GM23338 (cell line): ENCODE measurements at regions not wholly inside any gene's neighbourhood (a gene's known extent, or its start where the extent isn't known, plus 50 kb on each side); places are given as distances from the start of the nearest gene placed in this dataset.
A peak's percentile ranks its signal among the peaks of the same experiment; 100 is the strongest.

ENCODE experiments used
- ATAC-seq: fragments of 200-7000 bp; cut with Tn5 transposase; 3 replicates; pipeline ENCODE4 v1.9.1; 2020
- DNase-seq: peaks from one replicate; pipeline ENCODE4 v3.0.0-alpha.2; 2015; ENCODE audit warnings: low spot score
- H2AFZ ChIP-seq: fragments of 200-600 bp; sonication (generic); 2 replicates; pipeline ENCODE4 v1.8.0; 2016; ENCODE audit warnings: antibody characterized with exemption, mild to moderate bottlenecking, moderate library complexity
- H3F3A ChIP-seq: fragments of 200-600 bp; sonication (generic); replicated peaks from 2 replicates; pipeline ENCODE4 v1.8.0; 2017; ENCODE audit warnings: antibody characterized with exemption, mixed run types, low read depth
- H3K27ac ChIP-seq: fragments of 200-600 bp; sonication (generic); 2 replicates; pipeline ENCODE4 v1.6.1; 2016; ENCODE audit warnings: low read depth
- H3K27me3 ChIP-seq: fragments of 200-600 bp; sonication (generic); 2 replicates; pipeline ENCODE4 v1.8.0; 2016; ENCODE audit warnings: mild to moderate bottlenecking, mixed run types, moderate library complexity; ENCODE audit not compliant: insufficient read depth
- H3K36me3 ChIP-seq: fragments of 200-600 bp; sonication (generic); 2 replicates; pipeline ENCODE4 v1.8.0; 2016; ENCODE audit warnings: mild to moderate bottlenecking; ENCODE audit not compliant: insufficient read depth
- H3K4me1 ChIP-seq: fragments of 200-600 bp; sonication (generic); 2 replicates; pipeline ENCODE4 v1.8.0; 2016; ENCODE audit warnings: mild to moderate bottlenecking, moderate library complexity; ENCODE audit not compliant: insufficient read depth
- H3K4me2 ChIP-seq: fragments of 200-600 bp; sonication (generic); 2 replicates; pipeline ENCODE4 v1.7.1; 2017; ENCODE audit warnings: mixed run types
- H3K4me3 ChIP-seq: fragments of 200-600 bp; sonication (generic); 2 replicates; pipeline ENCODE4 v1.6.1; 2016; ENCODE audit warnings: mixed run types
- H3K79me2 ChIP-seq: fragments of 200-600 bp; sonication (generic); replicated peaks from 2 replicates; pipeline ENCODE4 v1.8.0; 2017; ENCODE audit warnings: mild to moderate bottlenecking; ENCODE audit not compliant: insufficient read depth
- H3K9me2 ChIP-seq: fragments of 200-600 bp; sonication (generic); 2 replicates; pipeline ENCODE4 v1.8.0; 2017; ENCODE audit not compliant: insufficient read depth
- H4K20me1 ChIP-seq: fragments of 200-600 bp; sonication (generic); replicated peaks from 2 replicates; pipeline ENCODE4 v1.8.0; 2017; ENCODE audit warnings: mild to moderate bottlenecking; ENCODE audit not compliant: insufficient read depth
- H3K27ac Mint-ChIP-seq: 2 replicates; pipeline ENCODE4 v1.8.0; 2020; ENCODE audit warnings: inconsistent platforms, mild to moderate bottlenecking, moderate library complexity, mixed read lengths
- H3K27me3 Mint-ChIP-seq: 3 replicates; pipeline ENCODE4 v1.8.0; 2022; ENCODE audit warnings: low read depth, mild to moderate bottlenecking, moderate library complexity, mixed read lengths, inconsistent platforms; ENCODE audit not compliant: insufficient read depth, poor library complexity
- H3K36me3 Mint-ChIP-seq: 3 replicates; pipeline ENCODE4 v1.8.0; 2021; ENCODE audit warnings: low read depth, mild to moderate bottlenecking, inconsistent platforms, moderate library complexity, mixed read lengths
- H3K4me1 Mint-ChIP-seq: 3 replicates; pipeline ENCODE4 v1.8.0; 2020; ENCODE audit warnings: mild to moderate bottlenecking, inconsistent platforms, mixed read lengths
- H3K4me3 Mint-ChIP-seq: 3 replicates; pipeline ENCODE4 v1.8.0; 2021; ENCODE audit warnings: moderate library complexity, mild to moderate bottlenecking, inconsistent platforms, mixed read lengths
- H3K9me3 Mint-ChIP-seq: 3 replicates; pipeline ENCODE4 v1.8.0; 2020; ENCODE audit warnings: moderate library complexity, mild to moderate bottlenecking, inconsistent platforms, mixed read lengths
- CREB1 ChIP-seq: fragments of 250-450 bp; sonication (Bioruptor Pico); IDR thresholded peaks from 2 replicates; pipeline ENCODE4 v1.5.0; 2020; ENCODE audit warnings: low read depth, mild to moderate bottlenecking, moderate library complexity
- EZH2 ChIP-seq: fragments of 200-600 bp; sonication (generic); IDR thresholded peaks from one replicate; pipeline ENCODE4 v1.8.0; 2017; ENCODE audit warnings: antibody characterized with exemption, mild to moderate bottlenecking, low read depth; ENCODE audit not compliant: unreplicated experiment
- EZH2phosphoT487 ChIP-seq: fragments of 200-600 bp; sonication (generic); IDR thresholded peaks from one replicate; pipeline ENCODE4 v1.8.1; 2018; ENCODE audit warnings: antibody characterized with exemption; ENCODE audit not compliant: unreplicated experiment
- JUNB ChIP-seq: IDR thresholded peaks from one replicate; pipeline ENCODE4 v1.6.1; 2016; ENCODE audit warnings: antibody characterized with exemption; ENCODE audit not compliant: unreplicated experiment
- NANOG ChIP-seq: IDR thresholded peaks from 2 replicates; pipeline ENCODE4 v1.6.1; 2016; ENCODE audit warnings: antibody characterized with exemption, borderline replicate concordance
- POLR2AphosphoS5 ChIP-seq: IDR thresholded peaks from 2 replicates; pipeline ENCODE4 v1.6.1; 2016; ENCODE audit warnings: antibody characterized with exemption, low read depth
- ZNF114 ChIP-seq: fragments of 250-450 bp; sonication (Bioruptor Pico); IDR thresholded peaks from 2 replicates; pipeline ENCODE4 v1.5.0; 2020; ENCODE audit warnings: mild to moderate bottlenecking, moderate library complexity
- ZNF331 ChIP-seq: fragments of 250-450 bp; sonication (Bioruptor Pico); IDR thresholded peaks from 2 replicates; pipeline ENCODE4 v1.5.0; 2020; ENCODE audit warnings: low read depth, mild to moderate bottlenecking, moderate library complexity
- TF ChIP-seq, protein P1 (sequence below): IDR thresholded peaks from one replicate; pipeline ENCODE4 v1.6.1; 2018; ENCODE audit warnings: antibody characterized with exemption; ENCODE audit not compliant: unreplicated experiment
- TF ChIP-seq, protein P2 (sequence below), 2 experiments: fragments of 200-600 bp in 1 of 2; sonication (generic) in 1 of 2; conservative IDR thresholded peaks; 2 replicates each; pipeline versions ENCODE4 v1.5.1 to v1.6.1; 2016 to 2017; ENCODE audit warnings: antibody characterized with exemption in 2 of 2, low read depth in 2 of 2, mild to moderate bottlenecking in 2 of 2, moderate library complexity in 1 of 2
- TF ChIP-seq, protein P3 (sequence below): IDR thresholded peaks from 2 replicates; pipeline ENCODE4 v1.6.1; 2016; ENCODE audit warnings: antibody characterized with exemption

DNA sequence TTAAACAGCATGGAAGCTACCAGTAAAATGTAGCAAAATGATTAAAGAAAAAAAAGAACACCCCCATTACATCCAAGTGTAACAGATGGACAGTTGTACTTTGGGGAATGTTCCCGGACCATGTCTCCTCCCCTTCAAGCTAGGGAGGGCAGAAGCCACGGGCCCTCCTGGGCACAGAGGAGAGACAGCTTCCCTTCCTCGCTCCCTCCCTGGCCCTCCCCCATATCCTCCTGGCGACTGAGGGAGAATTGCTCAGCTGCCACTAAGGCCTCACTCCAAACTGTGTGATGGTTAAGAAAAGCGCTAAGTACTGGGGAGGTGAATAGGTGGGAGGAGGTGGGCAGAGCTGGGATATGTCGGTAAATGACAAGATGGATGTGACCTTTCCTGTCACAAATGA is 358.0 kb downstream of the HRH4 start:
- ATAC-seq (peak; percentile 77), DNase-seq (peak; percentile 29)
- Histone ChIP-seq H3K27me3 (no peaks in the 10 kb centered on the region), H3K4me2 (peak overlapping the region; percentile 18), H3K27ac (no peak overlapping the region), H3K36me3 (no peaks in the 10 kb centered on the region), H4K20me1 (no peaks in the 10 kb centered on the region), H3K9me2 (peaks cover 3% of the 10 kb centered on the region), H3K4me3 (no peak overlapping the region), H3K4me1 (peaks cover 55% of the 10 kb centered on the region), H3K79me2 (no peaks in the 10 kb centered on the region), H3F3A (no peaks in the 10 kb centered on the region; the same call in 1 of the 2 replicates), H2AFZ (peak overlapping the region; percentile 61)
- no peak overlapping the region for H3K4me3 Mint-ChIP-seq
- H3K9me3 Mint-ChIP-seq, result no peaks in the 10 kb centered on the region; the same call in 2 of the 3 replicates
- H3K4me1 Mint-ChIP-seq, result peaks cover 46% of the 10 kb centered on the region
- 0 out of 3 replicates have a peak, but pooled peaks cover 3% of the 10 kb centered on the region for H3K36me3 Mint-ChIP-seq
- no peak overlapping the region for H3K27ac Mint-ChIP-seq
- TF ChIP-seq NANOG, result no peak
- TF ChIP-seq, protein P1, sequence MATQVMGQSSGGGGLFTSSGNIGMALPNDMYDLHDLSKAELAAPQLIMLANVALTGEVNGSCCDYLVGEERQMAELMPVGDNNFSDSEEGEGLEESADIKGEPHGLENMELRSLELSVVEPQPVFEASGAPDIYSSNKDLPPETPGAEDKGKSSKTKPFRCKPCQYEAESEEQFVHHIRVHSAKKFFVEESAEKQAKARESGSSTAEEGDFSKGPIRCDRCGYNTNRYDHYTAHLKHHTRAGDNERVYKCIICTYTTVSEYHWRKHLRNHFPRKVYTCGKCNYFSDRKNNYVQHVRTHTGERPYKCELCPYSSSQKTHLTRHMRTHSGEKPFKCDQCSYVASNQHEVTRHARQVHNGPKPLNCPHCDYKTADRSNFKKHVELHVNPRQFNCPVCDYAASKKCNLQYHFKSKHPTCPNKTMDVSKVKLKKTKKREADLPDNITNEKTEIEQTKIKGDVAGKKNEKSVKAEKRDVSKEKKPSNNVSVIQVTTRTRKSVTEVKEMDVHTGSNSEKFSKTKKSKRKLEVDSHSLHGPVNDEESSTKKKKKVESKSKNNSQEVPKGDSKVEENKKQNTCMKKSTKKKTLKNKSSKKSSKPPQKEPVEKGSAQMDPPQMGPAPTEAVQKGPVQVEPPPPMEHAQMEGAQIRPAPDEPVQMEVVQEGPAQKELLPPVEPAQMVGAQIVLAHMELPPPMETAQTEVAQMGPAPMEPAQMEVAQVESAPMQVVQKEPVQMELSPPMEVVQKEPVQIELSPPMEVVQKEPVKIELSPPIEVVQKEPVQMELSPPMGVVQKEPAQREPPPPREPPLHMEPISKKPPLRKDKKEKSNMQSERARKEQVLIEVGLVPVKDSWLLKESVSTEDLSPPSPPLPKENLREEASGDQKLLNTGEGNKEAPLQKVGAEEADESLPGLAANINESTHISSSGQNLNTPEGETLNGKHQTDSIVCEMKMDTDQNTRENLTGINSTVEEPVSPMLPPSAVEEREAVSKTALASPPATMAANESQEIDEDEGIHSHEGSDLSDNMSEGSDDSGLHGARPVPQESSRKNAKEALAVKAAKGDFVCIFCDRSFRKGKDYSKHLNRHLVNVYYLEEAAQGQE, result no peak
- peaks cover 6% of the 10 kb centered on the region for H3K27me3 Mint-ChIP-seq

DNA sequence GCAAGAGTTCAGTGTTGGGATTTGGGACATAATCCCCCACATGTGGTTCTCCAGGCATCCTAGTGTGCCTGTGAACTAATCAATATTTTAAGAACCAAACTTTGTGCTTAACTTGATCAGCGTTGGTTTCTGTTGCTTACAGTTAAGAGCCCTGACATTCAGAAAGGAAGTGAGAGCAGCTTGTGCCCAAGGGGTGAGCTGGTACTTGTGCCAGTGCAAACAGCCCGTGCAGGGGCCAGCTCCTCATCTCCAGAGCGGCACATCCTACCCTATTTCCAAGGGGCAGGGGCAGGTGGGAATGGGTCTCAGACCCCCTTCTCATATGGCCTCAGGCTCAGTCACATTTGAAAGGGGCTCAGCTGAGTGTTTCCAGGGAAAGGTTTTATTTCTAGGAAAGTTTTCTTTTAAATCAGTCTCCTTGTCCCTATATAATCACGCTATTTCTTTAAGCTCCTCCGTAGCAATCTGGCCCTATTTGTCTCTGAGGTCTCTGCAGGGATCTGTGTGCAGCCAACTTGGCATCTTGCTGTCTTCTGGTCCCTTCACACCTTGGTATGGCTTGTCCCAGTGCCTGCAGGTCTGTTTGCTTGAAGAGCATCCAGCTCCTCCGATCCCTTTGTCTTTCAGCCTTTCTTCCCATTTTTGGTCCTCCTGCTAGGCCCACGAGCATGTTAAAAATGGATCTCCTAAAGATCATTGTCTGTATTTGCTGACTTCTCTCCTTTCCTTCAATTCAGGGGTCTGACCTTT is 358.9 kb downstream of the HRH4 start:
- no peaks in the 10 kb centered on the region; the same call in 1 of the 2 replicates for H3K9me2 ChIP-seq
- H2AFZ ChIP-seq, result peak overlapping the region; percentile 61; the same call in 1 of the 2 replicates
- Mint-ChIP-seq H3K27me3 (peaks cover 6% of the 10 kb centered on the region), H3K27ac (no peak overlapping the region), H3K4me3 (no peak overlapping the region), H3K9me3 (no peaks in the 10 kb centered on the region), H3K36me3 (0 out of 3 replicates have a peak, but pooled peaks cover under 1% of the 10 kb centered on the region), H3K4me1 (peaks cover 43% of the 10 kb centered on the region)
- no peak for ATAC-seq
- H3F3A ChIP-seq, result no peaks in the 10 kb centered on the region; the same call in 1 of the 2 replicates
- peaks cover 50% of the 10 kb centered on the region for H3K4me1 ChIP-seq
- TF ChIP-seq JUNB (no peak), NANOG (no peak), ZNF331 (CRISPR knock-in tag) (no peak), ZNF114 (CRISPR knock-in tag) (no peak), CREB1 (no peak), EZH2 (no peak), POLR2AphosphoS5 (no peak), EZH2phosphoT487 (no peak)
- TF ChIP-seq, protein P1, result no peak
- TF ChIP-seq, protein P2, sequence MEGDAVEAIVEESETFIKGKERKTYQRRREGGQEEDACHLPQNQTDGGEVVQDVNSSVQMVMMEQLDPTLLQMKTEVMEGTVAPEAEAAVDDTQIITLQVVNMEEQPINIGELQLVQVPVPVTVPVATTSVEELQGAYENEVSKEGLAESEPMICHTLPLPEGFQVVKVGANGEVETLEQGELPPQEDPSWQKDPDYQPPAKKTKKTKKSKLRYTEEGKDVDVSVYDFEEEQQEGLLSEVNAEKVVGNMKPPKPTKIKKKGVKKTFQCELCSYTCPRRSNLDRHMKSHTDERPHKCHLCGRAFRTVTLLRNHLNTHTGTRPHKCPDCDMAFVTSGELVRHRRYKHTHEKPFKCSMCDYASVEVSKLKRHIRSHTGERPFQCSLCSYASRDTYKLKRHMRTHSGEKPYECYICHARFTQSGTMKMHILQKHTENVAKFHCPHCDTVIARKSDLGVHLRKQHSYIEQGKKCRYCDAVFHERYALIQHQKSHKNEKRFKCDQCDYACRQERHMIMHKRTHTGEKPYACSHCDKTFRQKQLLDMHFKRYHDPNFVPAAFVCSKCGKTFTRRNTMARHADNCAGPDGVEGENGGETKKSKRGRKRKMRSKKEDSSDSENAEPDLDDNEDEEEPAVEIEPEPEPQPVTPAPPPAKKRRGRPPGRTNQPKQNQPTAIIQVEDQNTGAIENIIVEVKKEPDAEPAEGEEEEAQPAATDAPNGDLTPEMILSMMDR (conservative IDR thresholded peaks at IDR 0.05; ENCODE audit: low read depth in 2 of 2), result no peak
- TF ChIP-seq, protein P3, sequence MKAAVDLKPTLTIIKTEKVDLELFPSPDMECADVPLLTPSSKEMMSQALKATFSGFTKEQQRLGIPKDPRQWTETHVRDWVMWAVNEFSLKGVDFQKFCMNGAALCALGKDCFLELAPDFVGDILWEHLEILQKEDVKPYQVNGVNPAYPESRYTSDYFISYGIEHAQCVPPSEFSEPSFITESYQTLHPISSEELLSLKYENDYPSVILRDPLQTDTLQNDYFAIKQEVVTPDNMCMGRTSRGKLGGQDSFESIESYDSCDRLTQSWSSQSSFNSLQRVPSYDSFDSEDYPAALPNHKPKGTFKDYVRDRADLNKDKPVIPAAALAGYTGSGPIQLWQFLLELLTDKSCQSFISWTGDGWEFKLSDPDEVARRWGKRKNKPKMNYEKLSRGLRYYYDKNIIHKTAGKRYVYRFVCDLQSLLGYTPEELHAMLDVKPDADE, result no peak
- H3K27me3 ChIP-seq, result no peaks in the 10 kb centered on the region
- no peak overlapping the region for H3K4me2 ChIP-seq
- H3K36me3 ChIP-seq, result no peaks in the 10 kb centered on the region
- H3K4me3 ChIP-seq, result no peak overlapping the region
- H3K79me2 ChIP-seq, result no peaks in the 10 kb centered on the region
- no peak for DNase-seq
- H4K20me1 ChIP-seq, result no peaks in the 10 kb centered on the region
- no peak overlapping the region for H3K27ac ChIP-seq
